H1 (cell line): ENCODE measurements at regions not wholly inside any gene's neighbourhood (a gene's known extent, or its start where the extent isn't known, plus 50 kb on each side); places are given as distances from the start of the nearest gene placed in this dataset.

ENCODE experiments used
- TF ChIP-seq, protein P1 (sequence below): fragments of 300-600 bp; sonication (generic); IDR thresholded peaks from 2 replicates; pipeline ENCODE4 v1.7.1; 2012; ENCODE audit warnings: low read length, moderate library complexity, mild to moderate bottlenecking, inconsistent platforms; ENCODE audit not compliant: insufficient replicate concordance

DNA sequence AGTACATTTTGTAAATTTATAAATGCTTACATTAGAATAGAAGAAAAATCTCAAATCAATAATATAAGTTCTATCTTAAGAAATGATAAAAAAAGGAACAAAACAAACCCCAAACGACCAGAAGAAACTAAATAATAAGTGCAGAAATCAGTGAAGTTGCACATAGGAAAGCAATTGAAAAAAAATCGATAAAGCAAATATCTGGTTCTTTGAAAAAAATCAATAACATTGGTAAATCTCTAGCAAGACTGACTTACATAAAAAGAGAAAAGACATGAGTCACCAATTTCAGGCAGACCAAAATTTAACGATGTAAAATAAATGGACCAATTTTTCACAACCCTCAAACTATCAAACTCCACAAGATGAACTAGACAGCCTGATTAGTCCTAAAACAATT, 249.9 kb upstream of the HDAC4 start (continued):
- TF ChIP-seq, protein P1, sequence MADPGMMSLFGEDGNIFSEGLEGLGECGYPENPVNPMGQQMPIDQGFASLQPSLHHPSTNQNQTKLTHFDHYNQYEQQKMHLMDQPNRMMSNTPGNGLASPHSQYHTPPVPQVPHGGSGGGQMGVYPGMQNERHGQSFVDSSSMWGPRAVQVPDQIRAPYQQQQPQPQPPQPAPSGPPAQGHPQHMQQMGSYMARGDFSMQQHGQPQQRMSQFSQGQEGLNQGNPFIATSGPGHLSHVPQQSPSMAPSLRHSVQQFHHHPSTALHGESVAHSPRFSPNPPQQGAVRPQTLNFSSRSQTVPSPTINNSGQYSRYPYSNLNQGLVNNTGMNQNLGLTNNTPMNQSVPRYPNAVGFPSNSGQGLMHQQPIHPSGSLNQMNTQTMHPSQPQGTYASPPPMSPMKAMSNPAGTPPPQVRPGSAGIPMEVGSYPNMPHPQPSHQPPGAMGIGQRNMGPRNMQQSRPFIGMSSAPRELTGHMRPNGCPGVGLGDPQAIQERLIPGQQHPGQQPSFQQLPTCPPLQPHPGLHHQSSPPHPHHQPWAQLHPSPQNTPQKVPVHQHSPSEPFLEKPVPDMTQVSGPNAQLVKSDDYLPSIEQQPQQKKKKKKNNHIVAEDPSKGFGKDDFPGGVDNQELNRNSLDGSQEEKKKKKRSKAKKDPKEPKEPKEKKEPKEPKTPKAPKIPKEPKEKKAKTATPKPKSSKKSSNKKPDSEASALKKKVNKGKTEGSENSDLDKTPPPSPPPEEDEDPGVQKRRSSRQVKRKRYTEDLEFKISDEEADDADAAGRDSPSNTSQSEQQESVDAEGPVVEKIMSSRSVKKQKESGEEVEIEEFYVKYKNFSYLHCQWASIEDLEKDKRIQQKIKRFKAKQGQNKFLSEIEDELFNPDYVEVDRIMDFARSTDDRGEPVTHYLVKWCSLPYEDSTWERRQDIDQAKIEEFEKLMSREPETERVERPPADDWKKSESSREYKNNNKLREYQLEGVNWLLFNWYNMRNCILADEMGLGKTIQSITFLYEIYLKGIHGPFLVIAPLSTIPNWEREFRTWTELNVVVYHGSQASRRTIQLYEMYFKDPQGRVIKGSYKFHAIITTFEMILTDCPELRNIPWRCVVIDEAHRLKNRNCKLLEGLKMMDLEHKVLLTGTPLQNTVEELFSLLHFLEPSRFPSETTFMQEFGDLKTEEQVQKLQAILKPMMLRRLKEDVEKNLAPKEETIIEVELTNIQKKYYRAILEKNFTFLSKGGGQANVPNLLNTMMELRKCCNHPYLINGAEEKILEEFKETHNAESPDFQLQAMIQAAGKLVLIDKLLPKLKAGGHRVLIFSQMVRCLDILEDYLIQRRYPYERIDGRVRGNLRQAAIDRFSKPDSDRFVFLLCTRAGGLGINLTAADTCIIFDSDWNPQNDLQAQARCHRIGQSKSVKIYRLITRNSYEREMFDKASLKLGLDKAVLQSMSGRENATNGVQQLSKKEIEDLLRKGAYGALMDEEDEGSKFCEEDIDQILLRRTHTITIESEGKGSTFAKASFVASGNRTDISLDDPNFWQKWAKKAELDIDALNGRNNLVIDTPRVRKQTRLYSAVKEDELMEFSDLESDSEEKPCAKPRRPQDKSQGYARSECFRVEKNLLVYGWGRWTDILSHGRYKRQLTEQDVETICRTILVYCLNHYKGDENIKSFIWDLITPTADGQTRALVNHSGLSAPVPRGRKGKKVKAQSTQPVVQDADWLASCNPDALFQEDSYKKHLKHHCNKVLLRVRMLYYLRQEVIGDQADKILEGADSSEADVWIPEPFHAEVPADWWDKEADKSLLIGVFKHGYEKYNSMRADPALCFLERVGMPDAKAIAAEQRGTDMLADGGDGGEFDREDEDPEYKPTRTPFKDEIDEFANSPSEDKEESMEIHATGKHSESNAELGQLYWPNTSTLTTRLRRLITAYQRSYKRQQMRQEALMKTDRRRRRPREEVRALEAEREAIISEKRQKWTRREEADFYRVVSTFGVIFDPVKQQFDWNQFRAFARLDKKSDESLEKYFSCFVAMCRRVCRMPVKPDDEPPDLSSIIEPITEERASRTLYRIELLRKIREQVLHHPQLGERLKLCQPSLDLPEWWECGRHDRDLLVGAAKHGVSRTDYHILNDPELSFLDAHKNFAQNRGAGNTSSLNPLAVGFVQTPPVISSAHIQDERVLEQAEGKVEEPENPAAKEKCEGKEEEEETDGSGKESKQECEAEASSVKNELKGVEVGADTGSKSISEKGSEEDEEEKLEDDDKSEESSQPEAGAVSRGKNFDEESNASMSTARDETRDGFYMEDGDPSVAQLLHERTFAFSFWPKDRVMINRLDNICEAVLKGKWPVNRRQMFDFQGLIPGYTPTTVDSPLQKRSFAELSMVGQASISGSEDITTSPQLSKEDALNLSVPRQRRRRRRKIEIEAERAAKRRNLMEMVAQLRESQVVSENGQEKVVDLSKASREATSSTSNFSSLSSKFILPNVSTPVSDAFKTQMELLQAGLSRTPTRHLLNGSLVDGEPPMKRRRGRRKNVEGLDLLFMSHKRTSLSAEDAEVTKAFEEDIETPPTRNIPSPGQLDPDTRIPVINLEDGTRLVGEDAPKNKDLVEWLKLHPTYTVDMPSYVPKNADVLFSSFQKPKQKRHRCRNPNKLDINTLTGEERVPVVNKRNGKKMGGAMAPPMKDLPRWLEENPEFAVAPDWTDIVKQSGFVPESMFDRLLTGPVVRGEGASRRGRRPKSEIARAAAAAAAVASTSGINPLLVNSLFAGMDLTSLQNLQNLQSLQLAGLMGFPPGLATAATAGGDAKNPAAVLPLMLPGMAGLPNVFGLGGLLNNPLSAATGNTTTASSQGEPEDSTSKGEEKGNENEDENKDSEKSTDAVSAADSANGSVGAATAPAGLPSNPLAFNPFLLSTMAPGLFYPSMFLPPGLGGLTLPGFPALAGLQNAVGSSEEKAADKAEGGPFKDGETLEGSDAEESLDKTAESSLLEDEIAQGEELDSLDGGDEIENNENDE = no peak
